Activated T-helper 1 cell treated with anti-CD3 and anti-CD28 coated beads, Interleukin-2, amount 50 U/mL, for 16 hours (primary cell): ENCODE measurements at regions not wholly inside any gene's neighbourhood (a gene's known extent, or its start where the extent isn't known, plus 50 kb on each side); places are given as distances from the start of the nearest gene placed in this dataset.
"Not testable (repeated sequence)": the region's sequence is repeated elsewhere in the genome, so short reads cannot be mapped to it uniquely, and the experiment has no call there.

ENCODE experiments used
- DNase-seq, 2 donors: peaks; one replicate each; pipeline ENCODE4 v3.0.0-alpha.2; 2020; ENCODE audit warnings: low read depth in 1 of 2, low spot score in 1 of 2

GRCh38 chr17:14744761-14745473 is 444.0 kb downstream of the HS3ST3B1 start:
- no peak for DNase-seq

GRCh38 chr17:14741491-14741890 is 440.6 kb downstream of the HS3ST3B1 start:
- no peak for DNase-seq

- no peak for DNase-seq
These were observed 439.0 kb downstream of the HS3ST3B1 start for GRCh38 chr17:14739656-14740431.

GRCh38 chr17:14738652-14738988 is 437.7 kb downstream of the HS3ST3B1 start:
- DNase-seq = no peak

- no peak for DNase-seq
These were observed 437.2 kb downstream of the HS3ST3B1 start for GRCh38 chr17:14737984-14738651.

GRCh38 chr17:14736631-14737030 is 435.8 kb downstream of the HS3ST3B1 start:
- DNase-seq = no peak

GRCh38 chr17:14733376-14733775 is 432.5 kb downstream of the HS3ST3B1 start:
- no peak for DNase-seq

GRCh38 chr17:14732211-14732610 is 431.3 kb downstream of the HS3ST3B1 start:
- no peak for DNase-seq

GRCh38 chr17:14731591-14731990 is 430.7 kb downstream of the HS3ST3B1 start:
- DNase-seq = no peak

GRCh38 chr17:14730821-14731220 is 429.9 kb downstream of the HS3ST3B1 start:
- DNase-seq = no peak

- DNase-seq = no peak
These were observed 424.8 kb downstream of the HS3ST3B1 start for GRCh38 chr17:14725729-14726128.

- no peak for DNase-seq
These were observed 423.9 kb downstream of the HS3ST3B1 start for GRCh38 chr17:14724770-14725169.

GRCh38 chr17:14723349-14723748 is 422.5 kb downstream of the HS3ST3B1 start:
- DNase-seq = not testable (repeated sequence)

- no peak for DNase-seq
These were observed 419.1 kb downstream of the HS3ST3B1 start for GRCh38 chr17:14719942-14720341.

- no peak for DNase-seq
These were observed 417.0 kb downstream of the HS3ST3B1 start for GRCh38 chr17:14717859-14718258.

GRCh38 chr17:14715561-14715960 is 414.7 kb downstream of the HS3ST3B1 start:
- DNase-seq = no peak

- no peak for DNase-seq
These were observed 411.7 kb downstream of the HS3ST3B1 start for GRCh38 chr17:14712611-14713021.

GRCh38 chr17:14704121-14704520 is 403.2 kb downstream of the HS3ST3B1 start:
- DNase-seq = no peak

GRCh38 chr17:14701886-14702285 is 401.0 kb downstream of the HS3ST3B1 start:
- no peak for DNase-seq

GRCh38 chr17:14699574-14700185 is 398.8 kb downstream of the HS3ST3B1 start:
- DNase-seq = no peak

- no peak for DNase-seq
These were observed 392.5 kb downstream of the HS3ST3B1 start for GRCh38 chr17:14693382-14693781.

- DNase-seq = no peak
These were observed 389.8 kb downstream of the HS3ST3B1 start for GRCh38 chr17:14690704-14691103.
